ENCODE measurements at regions not wholly inside any gene's neighbourhood (a gene's known extent, or its start where the extent isn't known, plus 50 kb on each side); places are given as distances from the start of the nearest gene placed in this dataset.
A peak's percentile ranks its signal among the peaks of the same experiment; 100 is the strongest.

DNA sequence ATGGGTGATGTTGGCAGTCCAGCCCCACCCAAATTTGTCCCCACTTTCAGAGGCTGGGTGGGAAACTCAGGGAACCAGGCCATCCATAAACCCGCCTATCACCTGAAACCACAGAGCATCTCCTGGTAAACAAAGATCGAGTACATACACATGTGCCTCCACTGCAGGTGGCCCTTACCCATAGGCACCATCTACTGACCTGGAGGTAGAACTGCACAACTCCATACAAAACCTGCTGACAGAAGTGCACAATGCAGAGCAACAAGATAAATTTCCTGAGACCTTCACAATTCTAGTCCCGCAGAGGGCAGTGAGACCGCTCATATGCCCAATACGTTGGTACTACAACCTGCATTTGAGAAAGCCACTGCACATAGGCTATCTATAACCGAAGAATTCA is 856.3 kb downstream of the SUCLG1 start:
- no peak for DNase-seq

- DNase-seq = no peak
Measured at GRCh38 chr2:83596592-83597282, 862.3 kb downstream of the SUCLG1 start.

DNA sequence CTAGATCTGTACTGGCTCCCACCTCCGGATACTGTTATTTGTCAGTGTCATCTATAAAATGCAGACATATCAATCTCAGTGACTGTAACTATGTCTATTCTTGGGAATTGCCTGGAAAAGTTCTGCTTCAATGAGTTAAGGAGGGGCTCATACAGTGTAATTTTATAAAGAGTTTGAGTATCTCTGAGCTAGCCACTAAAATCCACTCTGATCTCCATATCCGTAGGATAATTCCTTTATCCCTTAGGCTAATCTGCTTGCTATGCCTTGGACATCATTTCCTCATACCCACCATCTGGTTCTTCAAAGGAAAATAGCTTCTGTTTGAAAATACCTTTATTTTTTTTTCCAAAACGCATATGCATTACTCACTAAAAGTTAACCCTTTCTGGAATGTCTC is 863.2 kb downstream of the SUCLG1 start:
- no peak for DNase-seq

DNA sequence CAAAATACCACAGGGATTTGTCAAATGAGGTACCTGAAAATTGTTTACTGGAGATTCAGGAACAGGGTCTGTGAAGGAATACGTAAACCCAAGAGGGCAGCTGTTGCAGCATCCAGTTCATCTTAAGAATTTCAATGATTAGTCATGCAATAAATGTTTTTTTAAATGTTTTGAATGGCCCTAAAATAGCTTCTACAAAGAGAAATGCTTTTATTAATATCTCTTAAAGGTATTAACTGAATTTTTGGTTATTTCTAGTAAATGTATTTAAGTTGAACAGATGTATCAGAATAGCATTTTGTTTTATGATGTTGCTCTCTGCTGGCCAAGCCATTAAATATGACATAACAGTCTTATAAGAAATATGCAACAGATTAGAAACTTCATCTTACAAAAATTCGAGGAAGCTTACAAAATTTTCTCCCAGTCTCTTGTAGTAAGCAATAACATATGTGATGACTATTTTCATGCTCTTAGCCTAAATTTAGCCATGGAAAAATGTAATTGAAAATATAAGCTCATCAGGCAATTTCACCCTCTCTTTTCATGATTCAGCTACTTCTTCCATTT is 863.9 kb downstream of the SUCLG1 start:
- DNase-seq = no peak

- no peak for DNase-seq
Measured at GRCh38 chr2:83594241-83595120, 864.6 kb downstream of the SUCLG1 start.

DNA sequence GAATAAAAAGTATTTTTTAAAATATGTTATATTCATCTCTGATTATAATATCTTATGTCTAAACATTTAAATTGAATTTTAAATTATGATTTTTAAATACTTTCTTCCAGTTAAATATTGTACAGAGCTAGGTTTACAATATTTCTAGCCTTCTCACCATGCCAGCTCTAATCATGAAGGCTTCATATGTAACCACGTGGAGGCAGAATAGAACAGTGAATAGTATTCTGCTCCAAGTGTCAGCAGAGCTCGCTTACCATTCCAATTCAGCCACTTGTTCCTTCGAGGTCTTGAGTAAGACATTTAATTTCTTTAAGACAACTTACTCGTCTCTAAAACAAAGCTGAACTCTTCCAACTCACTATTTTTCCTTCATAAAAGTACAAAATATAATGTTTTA is 871.8 kb downstream of the SUCLG1 start:
- DNase-seq = no peak

- no peak for DNase-seq
Measured at GRCh38 chr2:83585250-83585649, 873.8 kb downstream of the SUCLG1 start.

GRCh38 chr2:83584672-83585071 is 874.4 kb downstream of the SUCLG1 start:
- DNase-seq = no peak

DNA sequence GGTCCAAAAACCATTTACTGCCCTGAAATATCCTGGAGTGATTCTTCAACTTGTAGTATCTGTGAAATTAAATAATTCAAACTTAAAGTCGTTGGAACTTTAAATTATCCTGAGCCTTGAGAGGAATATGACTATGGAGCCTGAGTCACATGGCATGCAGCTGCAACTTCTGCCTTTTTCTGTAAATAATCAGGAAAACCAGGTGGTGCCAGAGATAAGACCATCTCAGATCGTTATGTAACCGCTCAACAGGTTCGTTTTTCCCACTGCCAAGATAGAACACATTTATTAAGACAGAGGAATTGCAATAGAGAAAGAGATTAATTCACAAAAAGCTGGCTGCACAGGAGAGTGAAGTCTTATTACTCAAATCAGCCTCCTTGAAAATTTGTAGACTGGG is 876.5 kb downstream of the SUCLG1 start:
- DNase-seq = no peak

DNA sequence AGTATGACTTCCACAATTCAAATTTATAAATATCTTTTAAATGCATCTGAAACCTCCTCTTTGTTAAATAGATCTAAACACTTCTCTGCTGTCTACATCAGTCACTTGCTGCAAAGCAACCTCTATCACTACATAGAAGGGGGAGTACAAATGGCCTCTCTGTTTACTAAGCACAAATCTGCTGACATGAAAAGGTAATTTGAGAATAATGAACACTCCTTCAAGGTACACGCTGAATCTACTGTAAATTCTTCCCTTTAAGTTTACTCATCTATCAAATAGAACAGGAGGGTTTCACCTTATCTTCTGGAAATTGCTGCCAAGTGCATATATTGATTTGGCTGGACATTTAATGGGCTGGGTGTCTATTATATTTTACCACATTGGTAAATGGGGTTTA is 879.6 kb downstream of the SUCLG1 start:
- DNase-seq = no peak

DNA sequence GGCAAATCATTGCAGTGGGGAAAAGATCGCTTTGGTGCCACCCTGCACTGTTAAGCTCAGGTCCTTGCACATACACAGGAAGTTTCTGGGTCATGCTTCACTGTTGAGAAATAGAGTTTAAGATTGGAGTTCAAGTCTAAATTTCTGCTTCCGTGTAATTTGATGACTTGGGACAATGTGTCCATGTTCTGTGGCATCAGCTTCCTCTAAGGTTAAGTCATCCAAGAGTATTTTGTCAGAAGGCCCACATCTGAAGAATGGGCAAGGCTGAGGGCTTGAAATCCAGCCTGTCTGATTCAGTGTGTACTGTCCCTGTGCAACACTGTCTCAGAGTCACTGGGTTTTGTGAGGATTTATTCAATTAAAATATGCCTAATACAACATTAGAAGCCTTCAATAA is 880.7 kb downstream of the SUCLG1 start:
- DNase-seq = no peak

- no peak for DNase-seq
Measured at GRCh38 chr2:83574614-83575013, 884.5 kb downstream of the SUCLG1 start.

GRCh38 chr2:83573060-83573459 is 886.0 kb downstream of the SUCLG1 start:
- no peak for DNase-seq

DNA sequence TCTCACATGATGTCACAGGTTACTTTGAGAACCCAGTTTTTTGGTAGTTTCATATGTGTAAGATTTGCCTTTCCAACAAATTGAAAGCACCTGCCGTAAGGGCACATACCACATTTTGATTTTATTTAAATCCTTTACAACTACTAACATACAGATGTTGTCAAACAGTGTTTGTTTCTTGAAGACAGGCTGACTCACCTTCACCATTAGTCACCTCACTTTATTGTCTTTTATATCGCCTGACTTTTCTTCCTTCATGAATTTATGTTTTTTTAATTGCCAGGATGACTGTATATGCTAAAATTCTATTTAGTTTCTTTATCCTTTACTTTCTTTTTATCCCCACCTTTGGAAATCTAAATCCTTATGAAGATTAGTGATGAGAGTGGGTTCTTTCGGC is 886.7 kb downstream of the SUCLG1 start:
- DNase-seq = no peak

DNA sequence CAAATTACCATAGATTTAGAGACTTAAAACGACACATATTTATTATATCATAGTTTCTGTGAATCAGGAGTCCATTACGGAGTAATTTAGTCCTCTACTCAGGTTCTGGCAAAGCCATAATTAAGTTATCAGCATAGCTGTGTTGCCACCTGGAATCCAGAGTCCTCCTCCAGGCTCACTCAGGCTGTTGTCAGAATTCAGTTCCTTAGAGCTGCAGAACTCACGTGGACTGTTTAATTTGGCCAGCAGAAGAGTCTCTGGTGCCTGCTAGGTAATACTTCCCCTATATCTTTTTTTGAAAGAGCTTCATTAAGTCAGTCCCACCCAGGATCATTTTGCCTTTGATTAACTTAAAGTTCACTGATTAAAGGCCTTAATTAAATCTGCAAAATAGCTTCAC is 891.5 kb downstream of the SUCLG1 start:
- no peak for DNase-seq

DNA sequence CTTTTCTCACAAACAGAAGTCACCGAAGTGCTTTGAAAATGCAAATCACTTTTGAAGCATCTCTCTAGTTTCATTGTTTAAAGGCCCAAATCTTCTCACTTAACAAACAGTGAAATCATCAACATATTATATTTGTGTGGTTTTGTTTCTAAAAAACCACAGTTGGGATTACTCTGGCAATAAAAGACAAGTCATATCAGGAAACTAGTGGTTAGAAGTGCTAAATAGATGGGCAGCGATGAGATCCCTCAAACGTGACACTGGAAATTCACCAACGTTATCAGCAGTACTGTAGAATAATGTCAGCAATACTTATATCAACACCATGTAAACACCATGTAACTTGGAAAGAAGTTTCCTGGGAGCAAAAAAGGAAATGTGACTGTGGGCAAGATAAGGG is 893.5 kb downstream of the SUCLG1 start:
- DNase-seq = no peak

- no peak for DNase-seq
Measured at GRCh38 chr2:83565181-83565580, 893.9 kb downstream of the SUCLG1 start.

GRCh38 chr2:83561592-83561991 is 897.5 kb downstream of the SUCLG1 start:
- no peak for DNase-seq

- DNase-seq = no peak
Measured at GRCh38 chr2:83536556-83536955, 922.5 kb downstream of the SUCLG1 start.

GRCh38 chr2:83534416-83534815 is 924.7 kb downstream of the SUCLG1 start:
- no peak for DNase-seq

GRCh38 chr2:83531206-83531826 is 927.8 kb downstream of the SUCLG1 start:
- peak; percentile 67 for DNase-seq

DNA sequence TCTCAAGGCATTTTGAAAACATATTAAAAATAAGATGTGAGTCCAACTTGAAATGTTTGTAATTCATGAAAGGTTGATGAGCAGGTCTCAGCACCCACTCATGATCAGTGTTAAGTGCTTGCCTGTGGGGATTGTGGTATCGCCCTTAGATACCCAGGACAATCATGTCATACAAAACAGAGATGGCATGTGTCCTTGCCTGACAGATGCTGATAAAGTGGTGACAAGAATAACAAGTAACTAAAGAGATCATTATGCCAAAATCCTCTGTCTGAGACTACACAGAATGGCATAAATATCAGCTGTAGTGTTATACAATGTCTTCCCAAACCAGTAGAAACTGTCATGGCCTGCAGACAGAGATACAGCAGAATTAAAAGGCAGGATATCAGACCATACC is 930.3 kb downstream of the SUCLG1 start:
- DNase-seq = no peak

DNA sequence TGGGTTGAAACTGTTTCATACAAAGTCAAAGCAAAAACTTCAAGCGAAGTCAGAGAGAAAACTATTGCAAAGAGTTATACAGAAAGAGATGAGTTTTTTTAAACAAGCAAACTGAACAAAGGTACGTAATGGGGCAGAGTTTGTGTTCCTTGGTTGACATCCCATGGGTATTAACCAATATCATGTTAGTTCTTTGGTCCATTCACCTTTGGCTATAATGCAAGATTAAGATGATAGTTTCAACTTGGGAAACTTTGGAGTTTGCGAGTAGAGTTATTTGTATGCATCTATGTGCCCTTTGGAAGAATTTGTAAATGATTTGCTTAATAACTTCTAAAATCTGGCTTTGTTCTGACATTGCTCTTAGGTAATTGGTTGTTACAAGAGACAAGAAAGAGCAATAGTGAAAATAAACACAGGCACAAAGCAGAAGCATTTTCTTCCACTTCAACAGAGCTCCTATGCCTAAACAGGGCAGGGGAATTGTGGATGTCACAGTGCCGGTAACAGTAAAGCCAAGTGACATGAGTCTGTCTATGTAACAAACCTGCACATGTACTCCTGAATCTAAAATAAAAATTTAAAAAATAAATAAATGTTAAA is 936.1 kb downstream of the SUCLG1 start:
- no peak for DNase-seq
